Stimulated activated CD4-positive, alpha-beta T cell treated with anti-CD3 and anti-CD28 coated beads, Interleukin-4, amount 100 ng/mL, for 48 hours (primary cell): ENCODE measurements at regions not wholly inside any gene's neighbourhood (a gene's known extent, or its start where the extent isn't known, plus 50 kb on each side); places are given as distances from the start of the nearest gene placed in this dataset.

Source experiments
- DNase-seq, 2 donors: peaks; one replicate each; pipeline ENCODE4 v3.0.0-alpha.2; 2020; ENCODE audit warnings: low read depth in 2 of 2

GRCh38 chr3:31140470-31140869 lies 246.0 kb upstream of the GADL1 start:
- DNase-seq = no peak

GRCh38 chr3:31142139-31142538 lies 247.7 kb upstream of the GADL1 start:
- no peak for DNase-seq

- no peak for DNase-seq
Observed at GRCh38 chr3:31142543-31142942, 248.1 kb upstream of the GADL1 start.

GRCh38 chr3:31145062-31145461 lies 250.6 kb upstream of the GADL1 start:
- no peak for DNase-seq

- no peak for DNase-seq
Observed at GRCh38 chr3:31147550-31147949, 253.1 kb upstream of the GADL1 start.

- no peak for DNase-seq
Observed at GRCh38 chr3:31157047-31157694, 262.7 kb upstream of the GADL1 start.

- no peak for DNase-seq
Observed at GRCh38 chr3:31157893-31158620, 263.6 kb upstream of the GADL1 start.

- DNase-seq = no peak
Observed at GRCh38 chr3:31159331-31160039, 265.0 kb upstream of the GADL1 start.

- DNase-seq = no peak
Observed at GRCh38 chr3:31161889-31162288, 267.4 kb upstream of the GADL1 start.

- no peak for DNase-seq
Observed at GRCh38 chr3:31164381-31164780, 269.9 kb upstream of the GADL1 start.

GRCh38 chr3:31165399-31165860 lies 271.0 kb upstream of the GADL1 start:
- DNase-seq = no peak

- no peak for DNase-seq
Observed at GRCh38 chr3:31166249-31166885, 271.9 kb upstream of the GADL1 start.

GRCh38 chr3:31167666-31168065 lies 273.2 kb upstream of the GADL1 start:
- no peak for DNase-seq

GRCh38 chr3:31170932-31171670 lies 276.6 kb upstream of the GADL1 start:
- no peak for DNase-seq

GRCh38 chr3:31172336-31172735 lies 277.9 kb upstream of the GADL1 start:
- DNase-seq = no peak

- no peak for DNase-seq
Observed at GRCh38 chr3:31173118-31173718, 278.8 kb upstream of the GADL1 start.

GRCh38 chr3:31174079-31174478 lies 279.6 kb upstream of the GADL1 start:
- DNase-seq = no peak

- no peak for DNase-seq
Observed at GRCh38 chr3:31176045-31176444, 281.6 kb upstream of the GADL1 start.

GRCh38 chr3:31178467-31178866 lies 284.0 kb upstream of the GADL1 start:
- no peak for DNase-seq

- DNase-seq = no peak
Observed at GRCh38 chr3:31179768-31180167, 285.3 kb upstream of the GADL1 start.

GRCh38 chr3:31180274-31180673 lies 285.8 kb upstream of the GADL1 start:
- DNase-seq = no peak
